ENCODE measurements at regions not wholly inside any gene's neighbourhood (a gene's known extent, or its start where the extent isn't known, plus 50 kb on each side); places are given as distances from the start of the nearest gene placed in this dataset.

- TF ChIP-seq SRF (CRISPR knock-in tag; IDR thresholded peaks at IDR 0.05) = no peak
- TF ChIP-seq CBX5 (IDR thresholded peaks at IDR 0.05; ENCODE audit: borderline replicate concordance, low read depth) = 0 out of 2 replicates have a peak, but pooled peaks have one; percentile 31
- no peak for TF ChIP-seq MGA (IDR thresholded peaks at IDR 0.05)
These were observed 270.4 kb upstream of the TARS1 start (continued) for GRCh38 chr5:33170411-33170810.
